ENCODE measurements at regions not wholly inside any gene's neighbourhood (a gene's known extent, or its start where the extent isn't known, plus 50 kb on each side); places are given as distances from the start of the nearest gene placed in this dataset.

- ATAC-seq (ENCODE audit: insufficient read depth, low FRiP score) (no peak), DNase-seq (no peak)
- Histone ChIP-seq H3K27me3 (ENCODE audit: control insufficient read depth in 3 of 3, insufficient read depth in 3 of 3, low read length in 2 of 3) (no peaks in the 10 kb centered on the region), H3K4me1 (ENCODE audit: control insufficient read depth in 5 of 5, insufficient read depth in 5 of 5, low read length in 5 of 5) (no peaks in the 10 kb centered on the region), H3K36me3 (ENCODE audit: control insufficient read depth in 4 of 4, insufficient read depth in 4 of 4, low read length in 4 of 4) (no peaks in the 10 kb centered on the region), H3K9me3 (ENCODE audit: control insufficient read depth in 4 of 4, insufficient read depth in 3 of 4, low read length in 3 of 4) (no peaks in the 10 kb centered on the region), H3K27ac (ENCODE audit: low read depth in 1 of 2, low read length in 1 of 2) (no peak overlapping the region), H3K4me3 (no peak overlapping the region), H3K9ac (ENCODE audit: insufficient read depth in 1 of 2, low read length in 2 of 2) (no peak overlapping the region)
- 72 to 84% methylated on average over 2 of the region's 2 CpGs for WGBS, 2 donors
- no peak for TF ChIP-seq CTCF (IDR thresholded peaks at IDR 0.05; ENCODE audit: control extremely low read depth, extremely low read depth)
Measured at GRCh38 chr7:114107522-114107921, 188.7 kb upstream of the PPP1R3A start.

- Histone ChIP-seq H3K9me3 (ENCODE audit: control insufficient read depth in 4 of 4, insufficient read depth in 3 of 4, low read length in 3 of 4) (no peaks in the 10 kb centered on the region), H3K4me1 (ENCODE audit: control insufficient read depth in 5 of 5, insufficient read depth in 5 of 5, low read length in 5 of 5) (no peaks in the 10 kb centered on the region), H3K27me3 (ENCODE audit: control insufficient read depth in 3 of 3, insufficient read depth in 3 of 3, low read length in 2 of 3) (no peaks in the 10 kb centered on the region), H3K4me3 (no peak overlapping the region), H3K36me3 (ENCODE audit: control insufficient read depth in 4 of 4, insufficient read depth in 4 of 4, low read length in 4 of 4) (no peaks in the 10 kb centered on the region), H3K27ac (ENCODE audit: low read depth in 1 of 2, low read length in 1 of 2) (no peak overlapping the region), H3K9ac (ENCODE audit: insufficient read depth in 1 of 2, low read length in 2 of 2) (no peak overlapping the region)
- ATAC-seq (ENCODE audit: insufficient read depth, low FRiP score), result no peak
- TF ChIP-seq CTCF (IDR thresholded peaks at IDR 0.05; ENCODE audit: control extremely low read depth, extremely low read depth), result no peak
- WGBS, 2 donors, result 87 to 93% methylated on average over 1 of the region's 1 CpG
- DNase-seq, result no peak
Measured at GRCh38 chr7:114104035-114104434, 185.2 kb upstream of the PPP1R3A start.

GRCh38 chr7:114102996-114103395 is 184.2 kb upstream of the PPP1R3A start:
- 71 to 79% methylated on average over 2 of the region's 2 CpGs for WGBS, 2 donors
- H3K27ac ChIP-seq (ENCODE audit: low read depth in 1 of 2, low read length in 1 of 2), result no peak overlapping the region
- no peak for TF ChIP-seq CTCF (IDR thresholded peaks at IDR 0.05; ENCODE audit: control extremely low read depth, extremely low read depth)
- ATAC-seq (ENCODE audit: insufficient read depth, low FRiP score) (no peak), DNase-seq (no peak)
- H3K27me3 ChIP-seq (ENCODE audit: control insufficient read depth in 3 of 3, insufficient read depth in 3 of 3, low read length in 2 of 3), result no peaks in the 10 kb centered on the region
- no peaks in the 10 kb centered on the region for H3K4me1 ChIP-seq (ENCODE audit: control insufficient read depth in 5 of 5, insufficient read depth in 5 of 5, low read length in 5 of 5)
- H3K9ac ChIP-seq (ENCODE audit: insufficient read depth in 1 of 2, low read length in 2 of 2), result no peak overlapping the region
- no peaks in the 10 kb centered on the region for H3K36me3 ChIP-seq (ENCODE audit: control insufficient read depth in 4 of 4, insufficient read depth in 4 of 4, low read length in 4 of 4)
- H3K4me3 ChIP-seq, result no peak overlapping the region
- H3K9me3 ChIP-seq (ENCODE audit: control insufficient read depth in 4 of 4, insufficient read depth in 3 of 4, low read length in 3 of 4), result no peaks in the 10 kb centered on the region

GRCh38 chr7:114102131-114102530 is 183.3 kb upstream of the PPP1R3A start:
- H3K4me1 ChIP-seq (ENCODE audit: control insufficient read depth in 5 of 5, insufficient read depth in 5 of 5, low read length in 5 of 5), result no peaks in the 10 kb centered on the region
- H3K9me3 ChIP-seq (ENCODE audit: control insufficient read depth in 4 of 4, insufficient read depth in 3 of 4, low read length in 3 of 4), result no peaks in the 10 kb centered on the region
- no peak overlapping the region for H3K9ac ChIP-seq (ENCODE audit: insufficient read depth in 1 of 2, low read length in 2 of 2)
- no peak for ATAC-seq (ENCODE audit: insufficient read depth, low FRiP score)
- H3K36me3 ChIP-seq (ENCODE audit: control insufficient read depth in 4 of 4, insufficient read depth in 4 of 4, low read length in 4 of 4), result no peaks in the 10 kb centered on the region
- H3K4me3 ChIP-seq, result no peak overlapping the region
- H3K27me3 ChIP-seq (ENCODE audit: control insufficient read depth in 3 of 3, insufficient read depth in 3 of 3, low read length in 2 of 3), result no peaks in the 10 kb centered on the region
- TF ChIP-seq CTCF (IDR thresholded peaks at IDR 0.05; ENCODE audit: control extremely low read depth, extremely low read depth), result no peak
- no peak overlapping the region for H3K27ac ChIP-seq (ENCODE audit: low read depth in 1 of 2, low read length in 1 of 2)
- 95 to 98% methylated on average over 1 of the region's 1 CpG for WGBS, 2 donors
- DNase-seq, result no peak

All from lung (tissue), 11 donors.